Progenitor cell of endocrine pancreas (in vitro differentiated cells): ENCODE measurements at regions not wholly inside any gene's neighbourhood (a gene's known extent, or its start where the extent isn't known, plus 50 kb on each side); places are given as distances from the start of the nearest gene placed in this dataset.
"Not testable (repeated sequence)": the region's sequence is repeated elsewhere in the genome, so short reads cannot be mapped to it uniquely, and the experiment has no call there.

Source experiments
- DNase-seq: peaks from one replicate; pipeline ENCODE4 v3.0.0; 2021; ENCODE audit warnings: low spot score; ENCODE audit not compliant: unreplicated experiment
- H3K27ac Mint-ChIP-seq: 2 replicates; pipeline ENCODE4 v1.8.0; 2021; ENCODE audit warnings: mild to moderate bottlenecking, moderate library complexity, mixed read lengths
- H3K27me3 Mint-ChIP-seq: 2 replicates; pipeline ENCODE4 v1.8.0; 2021; ENCODE audit warnings: mixed read lengths
- H3K36me3 Mint-ChIP-seq: 2 replicates; pipeline ENCODE4 v1.8.0; 2022; ENCODE audit warnings: mixed read lengths; ENCODE audit not compliant: insufficient read depth
- H3K4me1 Mint-ChIP-seq: 2 replicates; pipeline ENCODE4 v1.8.0; 2021; ENCODE audit warnings: low read depth, mixed read lengths
- H3K4me3 Mint-ChIP-seq: 2 replicates; pipeline ENCODE4 v1.8.0; 2021; ENCODE audit warnings: low read depth, mild to moderate bottlenecking, moderate library complexity, mixed read lengths
- H3K9me3 Mint-ChIP-seq: 2 replicates; pipeline ENCODE4 v1.8.0; 2021; ENCODE audit warnings: low read depth, mixed read lengths
- CTCF ChIP-seq: fragments of 200-600 bp; sonication (generic); IDR thresholded peaks from one replicate; pipeline ENCODE4 v1.5.0; 2021; ENCODE audit warnings: antibody characterized with exemption, mild to moderate bottlenecking; ENCODE audit not compliant: unreplicated experiment

- no peak for TF ChIP-seq CTCF
- no peaks in the 10 kb centered on the region for H3K36me3 Mint-ChIP-seq
- no peak for DNase-seq
- no peaks in the 10 kb centered on the region for H3K27me3 Mint-ChIP-seq
- H3K27ac Mint-ChIP-seq: no peak overlapping the region
- H3K4me3 Mint-ChIP-seq: no peak overlapping the region
- H3K4me1 Mint-ChIP-seq: no peaks in the 10 kb centered on the region
- no peaks in the 10 kb centered on the region for H3K9me3 Mint-ChIP-seq
Observed at GRCh38 chr13:44667943-44668342, 91.8 kb upstream of the TSC22D1 start.

- H3K27ac Mint-ChIP-seq, DNase-seq, H3K27me3 Mint-ChIP-seq, H3K36me3 Mint-ChIP-seq, H3K9me3 Mint-ChIP-seq, H3K4me3 Mint-ChIP-seq, H3K4me1 Mint-ChIP-seq: not testable (repeated sequence)
Observed at GRCh38 chr13:44666538-44666937, 90.4 kb upstream of the TSC22D1 start.

- H3K9me3 Mint-ChIP-seq: no peaks in the 10 kb centered on the region
- no peaks in the 10 kb centered on the region for H3K36me3 Mint-ChIP-seq
- H3K27ac Mint-ChIP-seq: no peak overlapping the region
- H3K4me1 Mint-ChIP-seq: no peaks in the 10 kb centered on the region
- TF ChIP-seq CTCF: no peak
- peaks cover 10% of the 10 kb centered on the region for H3K27me3 Mint-ChIP-seq
- no peak overlapping the region for H3K4me3 Mint-ChIP-seq
- no peak for DNase-seq
Observed at GRCh38 chr13:44664308-44664707, 88.2 kb upstream of the TSC22D1 start.

GRCh38 chr13:44662515-44662914, 86.4 kb upstream of the TSC22D1 start:
- Mint-ChIP-seq H3K27me3 (peaks cover 10% of the 10 kb centered on the region), H3K9me3 (no peaks in the 10 kb centered on the region), H3K27ac (no peak overlapping the region), H3K36me3 (no peaks in the 10 kb centered on the region), H3K4me1 (no peaks in the 10 kb centered on the region), H3K4me3 (no peak overlapping the region)
- TF ChIP-seq CTCF: no peak
- no peak for DNase-seq

- H3K27ac Mint-ChIP-seq: no peak overlapping the region
- DNase-seq: no peak
- no peak overlapping the region for H3K4me3 Mint-ChIP-seq
- H3K36me3 Mint-ChIP-seq: no peaks in the 10 kb centered on the region
- H3K4me1 Mint-ChIP-seq: no peaks in the 10 kb centered on the region
- TF ChIP-seq CTCF: no peak
- peaks cover 10% of the 10 kb centered on the region for H3K27me3 Mint-ChIP-seq
- no peaks in the 10 kb centered on the region for H3K9me3 Mint-ChIP-seq
Observed at GRCh38 chr13:44661936-44662335, 85.8 kb upstream of the TSC22D1 start.

GRCh38 chr13:44660050-44660449, 83.9 kb upstream of the TSC22D1 start:
- no peaks in the 10 kb centered on the region for H3K9me3 Mint-ChIP-seq
- no peaks in the 10 kb centered on the region for H3K36me3 Mint-ChIP-seq
- H3K4me1 Mint-ChIP-seq: no peaks in the 10 kb centered on the region
- no peak overlapping the region for H3K27ac Mint-ChIP-seq
- peaks cover 10% of the 10 kb centered on the region for H3K27me3 Mint-ChIP-seq
- no peak overlapping the region for H3K4me3 Mint-ChIP-seq
- no peak for DNase-seq
- TF ChIP-seq CTCF: no peak
